ENCODE measurements at regions not wholly inside any gene's neighbourhood (a gene's known extent, or its start where the extent isn't known, plus 50 kb on each side); places are given as distances from the start of the nearest gene placed in this dataset.
"Not testable (repeated sequence)": the region's sequence is repeated elsewhere in the genome, so short reads cannot be mapped to it uniquely, and the experiment has no call there.

DNA sequence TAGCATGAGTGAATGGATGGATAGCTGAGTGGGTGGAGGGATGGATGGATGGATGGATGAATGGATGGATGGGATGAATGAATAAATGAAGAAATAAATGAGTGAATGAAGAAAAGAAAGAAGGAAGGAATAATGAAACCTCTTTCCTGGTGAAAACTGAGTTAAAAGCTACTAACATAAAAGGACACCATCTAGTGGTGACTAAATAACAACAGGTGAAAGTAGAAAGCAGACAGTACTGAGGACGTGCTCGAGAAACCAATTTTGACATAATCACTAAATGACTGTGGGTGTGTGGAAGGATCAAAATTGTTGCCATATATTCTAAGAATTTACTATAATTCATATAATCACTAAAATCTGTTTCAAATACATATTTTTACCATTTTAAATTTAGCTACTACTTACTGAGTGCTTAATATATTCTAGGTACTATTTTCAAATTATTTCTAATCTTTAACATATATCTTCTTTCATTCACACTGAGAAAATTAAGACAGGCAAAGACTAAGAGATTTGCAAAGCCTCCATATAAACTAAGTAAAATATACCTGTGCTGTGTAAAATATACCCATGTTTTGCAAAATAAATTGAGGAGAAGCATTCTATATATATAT, 522.9 kb downstream of the LRRIQ3 start:
- intact Hi-C loops (cut with DNase I): no loop called here
- no peak for DNase-seq

DNA sequence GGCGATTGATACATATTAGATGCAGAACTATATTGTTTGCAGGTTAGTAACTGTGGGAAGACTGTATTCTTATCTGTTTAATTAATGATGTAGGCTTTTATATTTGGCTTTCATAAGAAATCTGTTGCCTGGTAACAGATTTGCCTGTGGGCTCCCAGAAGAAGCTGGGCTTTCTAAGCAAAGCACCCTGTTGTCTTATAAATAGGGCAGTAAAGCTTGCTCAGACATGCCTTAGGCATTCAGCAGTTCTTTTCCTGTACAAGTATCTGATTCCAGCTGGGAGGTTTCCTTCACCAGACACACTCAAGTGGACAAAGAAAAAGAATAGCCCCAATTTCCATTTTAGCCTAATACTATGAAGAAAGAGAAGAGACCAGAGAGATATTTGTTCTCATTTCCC, 524.0 kb downstream of the LRRIQ3 start:
- intact Hi-C loops (cut with DNase I): no loop called here
- no peak for DNase-seq

- intact Hi-C loops (cut with DNase I): no loop called here
- DNase-seq: no peak
These were observed 526.4 kb downstream of the LRRIQ3 start for GRCh38 chr1:73671530-73671929.

GRCh38 chr1:73667959-73668358, 530.0 kb downstream of the LRRIQ3 start:
- intact Hi-C loops (cut with DNase I); DNase-seq: not testable (repeated sequence)

- intact Hi-C loops (cut with DNase I): no loop called here
- DNase-seq: no peak
These were observed 535.5 kb downstream of the LRRIQ3 start for GRCh38 chr1:73662526-73662925.

- intact Hi-C loops (cut with DNase I): no loop called here
These were observed 538.8 kb downstream of the LRRIQ3 start for GRCh38 chr1:73659136-73659535.

DNA sequence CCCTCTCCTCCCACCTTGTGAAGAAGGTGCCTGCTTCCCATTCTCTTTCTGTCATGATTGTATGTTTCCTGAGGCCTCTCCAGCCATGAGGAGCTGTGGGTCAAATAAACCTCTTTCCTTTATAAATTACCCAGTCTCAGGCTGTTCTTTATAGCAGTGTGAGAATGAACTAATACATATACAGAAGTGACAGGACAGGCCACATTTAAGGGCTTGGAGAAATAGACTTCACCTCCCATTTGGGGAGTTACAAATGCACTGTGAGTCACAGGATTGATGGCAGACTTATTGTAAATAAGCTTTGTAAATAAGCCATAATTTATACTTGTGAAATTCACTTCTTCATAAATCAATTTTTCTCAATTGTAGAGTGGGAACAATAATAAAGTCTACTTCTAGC, 543.3 kb downstream of the LRRIQ3 start:
- intact Hi-C loops (cut with DNase I): no loop called here
- DNase-seq: no peak

More at GRCh38 chr1:73659136-73659535, 538.8 kb downstream of the LRRIQ3 start:
- DNase-seq: no peak

GRCh38 chr1:73644198-73644597, 553.8 kb downstream of the LRRIQ3 start:
- intact Hi-C loops (cut with DNase I): no loop called here
- no peak for DNase-seq

DNA sequence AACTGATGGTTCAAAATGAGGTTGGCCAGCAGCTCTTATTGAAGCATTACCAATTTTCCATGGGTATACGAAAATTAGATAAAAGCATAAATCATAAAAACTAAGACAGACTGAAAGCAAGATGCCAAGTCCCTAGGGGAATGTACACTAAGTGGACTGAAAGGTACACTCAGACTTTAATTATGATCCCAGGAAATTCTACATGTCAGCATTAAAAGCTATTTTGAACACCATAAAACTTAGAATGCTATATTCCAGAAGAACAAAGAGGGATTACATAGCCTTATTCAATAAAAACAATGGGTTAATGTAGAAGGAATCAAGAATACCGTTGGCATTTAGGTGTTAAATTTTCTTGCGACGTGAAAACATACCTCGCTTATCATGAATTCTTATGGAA, 558.5 kb downstream of the LRRIQ3 start:
- intact Hi-C loops (cut with DNase I): no loop called here
- DNase-seq: no peak

GRCh38 chr1:73637264-73637663, 560.7 kb downstream of the LRRIQ3 start:
- intact Hi-C loops (cut with DNase I): no loop called here
- no peak for DNase-seq

DNA sequence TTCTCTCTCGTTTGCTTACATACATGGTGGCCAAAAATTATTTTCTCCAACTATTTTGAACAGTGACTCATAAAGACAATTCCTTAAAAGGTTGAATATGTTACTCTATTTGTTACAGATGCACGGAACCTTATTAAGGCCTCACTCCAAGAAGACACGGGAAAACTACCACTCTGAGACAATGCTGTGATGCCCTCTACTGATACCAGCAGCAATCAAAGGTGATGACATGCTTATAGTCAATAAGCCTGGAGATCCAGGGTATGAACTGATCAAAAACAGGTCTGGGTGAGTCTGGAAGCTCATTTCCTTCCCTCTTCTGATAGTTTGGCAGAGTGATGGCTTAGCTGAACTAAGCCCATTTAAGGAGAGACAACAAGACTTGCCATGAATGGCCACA, 563.0 kb downstream of the LRRIQ3 start:
- no peak for DNase-seq
- intact Hi-C loops (cut with DNase I): no loop called here

DNA sequence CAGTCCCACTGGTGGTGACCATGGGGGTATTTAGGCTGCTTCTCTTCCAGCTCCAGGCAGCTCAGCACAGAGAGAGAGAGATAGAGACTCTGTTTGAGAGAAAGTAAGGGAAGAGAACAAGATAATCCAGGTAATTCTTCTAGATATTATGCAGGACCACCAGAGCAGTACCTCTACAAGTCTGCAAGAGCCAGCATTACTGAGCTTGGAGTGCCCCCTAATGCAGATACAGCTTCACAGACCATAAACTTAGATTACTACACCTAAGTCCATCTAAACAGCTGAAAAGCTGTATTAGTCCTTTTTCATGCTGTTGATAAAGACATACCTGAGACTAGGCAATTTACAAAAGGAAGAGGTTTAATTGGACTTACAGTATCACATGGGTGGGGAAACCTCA, 570.3 kb downstream of the LRRIQ3 start:
- no peak for DNase-seq
- intact Hi-C loops (cut with DNase I): no loop called here

DNA sequence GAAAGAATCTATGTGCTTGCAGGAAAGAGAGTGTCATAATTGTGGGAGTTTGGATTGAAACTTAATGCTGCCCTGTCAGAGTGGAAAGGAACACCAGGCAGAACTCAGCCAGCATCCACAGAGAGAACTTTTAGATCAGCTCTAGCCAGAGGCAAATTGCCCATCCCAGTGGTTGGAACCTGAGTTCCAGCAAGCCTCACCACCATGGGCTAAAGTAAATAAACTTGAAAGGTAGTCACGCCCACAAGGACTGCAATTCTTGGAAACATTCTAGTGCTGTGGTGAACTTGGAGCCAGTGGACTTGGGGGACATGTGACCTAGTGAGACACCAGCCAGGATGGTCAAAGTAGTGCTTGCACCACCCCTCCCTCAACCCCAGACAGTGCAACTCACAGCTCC, 571.6 kb downstream of the LRRIQ3 start:
- DNase-seq: no peak
- intact Hi-C loops (cut with DNase I): no loop called here

DNA sequence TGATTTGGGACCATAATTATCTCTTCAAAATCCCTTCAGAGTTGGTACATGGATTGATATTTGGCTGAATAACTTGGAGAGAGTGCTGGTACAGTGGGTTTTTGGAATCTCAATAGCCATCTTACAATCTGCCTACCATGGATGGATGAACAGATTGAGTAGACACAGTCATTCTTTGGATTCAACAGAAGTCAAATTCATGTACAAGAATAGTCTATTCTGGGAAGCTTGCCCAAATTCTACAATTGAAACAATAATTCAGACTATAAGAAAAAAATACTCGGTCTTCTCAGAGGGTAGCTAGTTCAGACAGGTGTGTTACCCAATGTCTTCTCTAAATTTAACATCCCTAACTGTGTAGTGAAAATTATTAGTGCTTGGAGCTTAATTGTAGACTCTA, 574.0 kb downstream of the LRRIQ3 start:
- intact Hi-C loops (cut with DNase I): no loop called here
- DNase-seq: no peak

GRCh38 chr1:73617145-73617544, 580.8 kb downstream of the LRRIQ3 start:
- DNase-seq: no peak
- intact Hi-C loops (cut with DNase I): no loop called here

DNA sequence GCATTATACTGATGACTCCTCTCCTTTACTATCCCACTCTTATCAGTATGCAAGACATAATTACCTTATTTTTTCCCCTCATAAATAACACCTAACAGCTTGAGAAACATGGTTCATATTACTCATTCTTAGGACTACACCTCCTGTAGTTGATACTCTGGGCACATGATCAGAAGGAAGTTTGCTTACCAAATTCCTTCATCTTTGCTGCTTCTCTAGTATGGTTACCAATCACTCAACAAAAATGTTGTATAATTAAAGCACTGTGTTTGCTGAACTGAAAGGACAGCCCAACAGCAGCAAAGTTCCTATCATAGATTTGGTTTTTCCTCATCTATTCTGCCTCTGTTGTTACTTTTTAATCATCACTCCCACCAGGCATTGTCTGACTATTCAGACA, 586.3 kb downstream of the LRRIQ3 start:
- no peak for DNase-seq
- intact Hi-C loops (cut with DNase I): no loop called here

- no peak for DNase-seq
- intact Hi-C loops (cut with DNase I): no loop called here
These were observed 593.2 kb downstream of the LRRIQ3 start for GRCh38 chr1:73604739-73605138.

GRCh38 chr1:73604211-73604610, 593.8 kb downstream of the LRRIQ3 start:
- no peak for DNase-seq
- intact Hi-C loops (cut with DNase I): no loop called here

- intact Hi-C loops (cut with DNase I): no loop called here
- DNase-seq: no peak
These were observed 604.2 kb downstream of the LRRIQ3 start for GRCh38 chr1:73593804-73594203.

- intact Hi-C loops (cut with DNase I): no loop called here
- DNase-seq: no peak
These were observed 604.6 kb downstream of the LRRIQ3 start for GRCh38 chr1:73593364-73593763.

- intact Hi-C loops (cut with DNase I): no loop called here
- DNase-seq: no peak
These were observed 610.9 kb downstream of the LRRIQ3 start for GRCh38 chr1:73587080-73587479.

DNA sequence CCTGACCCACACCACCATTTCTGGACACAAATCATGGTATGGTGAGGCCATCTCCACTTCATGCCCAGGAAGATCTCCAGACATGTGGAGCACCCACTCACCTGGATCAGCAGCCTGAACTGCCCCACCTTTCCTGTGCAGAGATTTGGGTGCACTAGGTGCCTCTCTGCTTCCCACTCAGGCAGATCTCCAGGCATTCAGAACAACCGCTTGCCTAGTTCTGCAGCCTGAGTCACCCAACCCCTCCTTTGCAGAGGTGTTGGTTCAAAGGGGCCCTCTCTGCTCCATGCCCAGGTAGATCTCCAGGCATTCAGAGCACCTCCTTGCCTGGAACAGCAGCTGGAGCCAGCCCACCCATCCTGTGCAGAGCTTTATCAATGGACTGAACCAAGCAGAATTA, 620.8 kb downstream of the LRRIQ3 start:
- intact Hi-C loops (cut with DNase I): no loop called here
- DNase-seq: no peak

All from head of caudate nucleus (tissue), 42 donors.